ENCODE measurements at regions not wholly inside any gene's neighbourhood (a gene's known extent, or its start where the extent isn't known, plus 50 kb on each side); places are given as distances from the start of the nearest gene placed in this dataset.
A peak's percentile ranks its signal among the peaks of the same experiment; 100 is the strongest.

- no peak for DNase-seq
- Histone ChIP-seq H3K27ac (no peak overlapping the region), H3K27me3 (no peaks in the 10 kb centered on the region), H3K36me3 (no peaks in the 10 kb centered on the region), H3K9me3 (no peaks in the 10 kb centered on the region), H3K4me1 (no peaks in the 10 kb centered on the region), H3K4me3 (no peak overlapping the region)
- intact Hi-C loops (cut with DNase I; ENCODE audit: low total_unique reads): no loop called here
- 61 to 84% (median 77%) methylated on average over 2 of the region's 2 CpGs for WGBS, 5 donors
- TF ChIP-seq POLR2AphosphoS5 (IDR thresholded peaks at IDR 0.05) (no peak), EP300 (IDR thresholded peaks at IDR 0.05) (no peak), CTCF (IDR thresholded peaks at IDR 0.05) (no peak), POLR2A (IDR thresholded peaks at IDR 0.05) (no peak)
Observed at GRCh38 chr1:226490426-226490809, 58.1 kb upstream of the STUM start.

GRCh38 chr1:226491093-226491850 is 57.3 kb upstream of the STUM start:
- peak in 1 of 2 donors; percentile 18 for DNase-seq
- intact Hi-C loops (cut with DNase I; ENCODE audit: low total_unique reads): no loop called here
- WGBS, 5 donors: 71 to 81% (median 77%) methylated on average over 4 of the region's 4 CpGs
- TF ChIP-seq POLR2AphosphoS5 (IDR thresholded peaks at IDR 0.05) (no peak), CTCF (IDR thresholded peaks at IDR 0.05) (no peak), EP300 (IDR thresholded peaks at IDR 0.05) (no peak)
- Histone ChIP-seq H3K4me3 (no peak overlapping the region), H3K36me3 (no peaks in the 10 kb centered on the region), H3K27ac (no peak overlapping the region), H3K9me3 (no peaks in the 10 kb centered on the region), H3K27me3 (no peaks in the 10 kb centered on the region), H3K4me1 (no peaks in the 10 kb centered on the region)

- H3K27ac ChIP-seq: no peak overlapping the region
- no peak for TF ChIP-seq POLR2AphosphoS5 (IDR thresholded peaks at IDR 0.05)
- no peak overlapping the region for H3K4me3 ChIP-seq
- WGBS, 5 donors: 89 to 94% (median 91%) methylated on average over 7 of the region's 7 CpGs
- no peaks in the 10 kb centered on the region for H3K27me3 ChIP-seq
- H3K36me3 ChIP-seq: no peaks in the 10 kb centered on the region
- H3K4me1 ChIP-seq: no peaks in the 10 kb centered on the region
- H3K9me3 ChIP-seq: no peaks in the 10 kb centered on the region
- intact Hi-C loops (cut with DNase I; ENCODE audit: low total_unique reads): no loop called here
- no peak for DNase-seq
Observed at GRCh38 chr1:226492426-226493137, 56.0 kb upstream of the STUM start.

- intact Hi-C loops (cut with DNase I; ENCODE audit: low total_unique reads): no loop called here
- no peak for DNase-seq
- 82 to 87% (median 85%) methylated on average over 13 of the region's 13 CpGs for WGBS, 5 donors
- Histone ChIP-seq H3K9me3 (no peaks in the 10 kb centered on the region), H3K4me3 (no peak overlapping the region), H3K27ac (no peak overlapping the region), H3K27me3 (no peaks in the 10 kb centered on the region), H3K36me3 (no peaks in the 10 kb centered on the region), H3K4me1 (no peaks in the 10 kb centered on the region)
- TF ChIP-seq CTCF (IDR thresholded peaks at IDR 0.05) (no peak), POLR2A (IDR thresholded peaks at IDR 0.05) (no peak), POLR2AphosphoS5 (IDR thresholded peaks at IDR 0.05) (no peak), EP300 (IDR thresholded peaks at IDR 0.05) (no peak)
Observed at GRCh38 chr1:226494092-226494609, 54.4 kb upstream of the STUM start.
